ENCODE measurements at regions not wholly inside any gene's neighbourhood (a gene's known extent, or its start where the extent isn't known, plus 50 kb on each side); places are given as distances from the start of the nearest gene placed in this dataset.

DNA sequence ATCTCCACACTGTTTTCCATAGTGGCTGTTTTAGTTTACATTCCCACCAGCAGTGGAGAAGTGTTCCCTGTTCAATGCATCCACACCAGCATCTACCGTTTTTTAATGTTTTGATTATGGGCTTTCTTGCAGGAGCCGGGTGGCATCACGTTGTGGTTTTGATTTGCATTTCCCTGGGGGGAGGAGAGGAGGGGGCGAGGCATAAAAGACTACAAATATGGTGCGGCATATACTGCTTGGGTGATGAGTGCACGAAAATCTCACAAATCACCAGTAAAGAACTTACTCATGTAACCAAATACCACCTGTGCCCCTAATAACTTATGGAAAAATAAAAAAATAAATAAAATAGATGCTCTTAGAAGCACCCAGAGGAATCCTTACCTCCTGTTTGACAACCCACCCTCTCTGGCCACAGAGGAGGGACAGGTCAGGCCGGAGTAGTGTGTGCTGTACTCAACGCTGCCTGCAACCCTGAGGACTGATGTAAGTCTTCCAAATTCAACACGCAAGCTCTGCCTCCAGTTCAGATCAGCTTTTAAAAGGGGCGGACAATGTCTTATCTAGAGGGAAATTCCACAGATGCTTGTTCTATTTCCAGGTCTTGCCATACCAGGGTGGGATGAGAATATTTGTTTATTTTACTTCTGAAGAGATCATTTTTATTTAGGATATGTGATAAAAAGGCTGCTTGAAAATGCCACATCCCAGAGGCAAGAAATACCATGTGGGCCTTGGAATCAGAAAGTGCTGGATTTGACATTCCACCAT lies 329.6 kb upstream of the B3GAT1 start:
- Histone ChIP-seq H3K79me2 (ENCODE audit: low read depth) (no peaks in the 10 kb centered on the region), H2AFZ (replicated peaks) (no peak overlapping the region), H3K4me2 (no peak overlapping the region), H4K20me1 (ENCODE audit: low read depth) (no peaks in the 10 kb centered on the region), H3K27ac (no peak overlapping the region), H3K36me3 (no peaks in the 10 kb centered on the region), H3K27me3 (no peaks in the 10 kb centered on the region), H3K4me1 (no peaks in the 10 kb centered on the region), H3K9me3 (ENCODE audit: low read depth) (no peaks in the 10 kb centered on the region), H3F3A (ENCODE audit: low read depth) (peaks cover 6% of the 10 kb centered on the region), H3K4me3 (no peak overlapping the region), H3K9ac (no peak overlapping the region)
- H3K27ac Mint-ChIP-seq = no peak overlapping the region
- H3K36me3 Mint-ChIP-seq = no peaks in the 10 kb centered on the region
- DNase-seq (ENCODE audit: low spot score) = no peak
- no peak for TF ChIP-seq EZH2phosphoT487 (IDR thresholded peaks at IDR 0.05)
- no peak for TF ChIP-seq EZH2 (IDR thresholded peaks at IDR 0.05)
- TF ChIP-seq, protein P1, sequence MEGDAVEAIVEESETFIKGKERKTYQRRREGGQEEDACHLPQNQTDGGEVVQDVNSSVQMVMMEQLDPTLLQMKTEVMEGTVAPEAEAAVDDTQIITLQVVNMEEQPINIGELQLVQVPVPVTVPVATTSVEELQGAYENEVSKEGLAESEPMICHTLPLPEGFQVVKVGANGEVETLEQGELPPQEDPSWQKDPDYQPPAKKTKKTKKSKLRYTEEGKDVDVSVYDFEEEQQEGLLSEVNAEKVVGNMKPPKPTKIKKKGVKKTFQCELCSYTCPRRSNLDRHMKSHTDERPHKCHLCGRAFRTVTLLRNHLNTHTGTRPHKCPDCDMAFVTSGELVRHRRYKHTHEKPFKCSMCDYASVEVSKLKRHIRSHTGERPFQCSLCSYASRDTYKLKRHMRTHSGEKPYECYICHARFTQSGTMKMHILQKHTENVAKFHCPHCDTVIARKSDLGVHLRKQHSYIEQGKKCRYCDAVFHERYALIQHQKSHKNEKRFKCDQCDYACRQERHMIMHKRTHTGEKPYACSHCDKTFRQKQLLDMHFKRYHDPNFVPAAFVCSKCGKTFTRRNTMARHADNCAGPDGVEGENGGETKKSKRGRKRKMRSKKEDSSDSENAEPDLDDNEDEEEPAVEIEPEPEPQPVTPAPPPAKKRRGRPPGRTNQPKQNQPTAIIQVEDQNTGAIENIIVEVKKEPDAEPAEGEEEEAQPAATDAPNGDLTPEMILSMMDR (IDR thresholded peaks at IDR 0.05) = no peak
- H3K27me3 Mint-ChIP-seq (ENCODE audit: insufficient read depth, low read depth) = peaks cover 6% of the 10 kb centered on the region
- peaks cover 18% of the 10 kb centered on the region for H3K4me1 Mint-ChIP-seq
- H3K9me3 Mint-ChIP-seq = no peaks in the 10 kb centered on the region
- no peak overlapping the region for H3K4me3 Mint-ChIP-seq

DNA sequence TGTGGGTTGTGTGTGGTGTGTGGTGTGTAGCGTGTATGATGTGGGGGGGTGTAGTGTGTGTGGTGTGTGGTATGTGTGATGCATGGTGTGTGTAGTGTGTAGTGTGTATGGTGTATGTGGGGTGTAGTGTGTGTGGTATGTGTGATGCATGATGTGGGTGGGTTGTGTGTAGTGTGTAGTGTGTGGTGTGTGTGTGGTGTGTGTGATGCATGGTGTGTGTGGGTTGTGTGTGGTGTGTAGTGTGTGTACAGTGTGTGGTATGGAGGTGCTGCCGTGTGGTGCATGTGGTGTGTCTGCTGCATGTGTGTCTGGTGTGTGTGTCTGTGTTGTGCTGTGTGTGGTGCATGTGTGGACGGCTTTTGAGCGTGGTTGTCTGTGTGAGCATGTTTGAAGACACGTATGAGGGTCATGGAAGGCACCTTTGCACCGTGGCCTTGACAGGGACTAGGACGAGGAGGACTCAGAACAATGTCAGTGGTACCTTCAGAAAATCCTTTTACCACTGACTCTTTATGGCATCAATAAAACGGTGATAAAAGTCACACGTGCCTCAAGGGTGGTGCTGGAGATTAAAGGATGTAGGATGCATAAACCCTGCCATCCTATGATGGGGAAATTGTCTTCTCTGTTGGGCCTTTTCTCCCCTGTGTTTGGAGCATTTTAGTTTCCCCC lies 328.7 kb upstream of the B3GAT1 start:
- Mint-ChIP-seq H3K36me3 (no peaks in the 10 kb centered on the region), H3K27ac (no peak overlapping the region), H3K4me3 (no peak overlapping the region), H3K4me1 (peaks cover 18% of the 10 kb centered on the region), H3K27me3 (ENCODE audit: insufficient read depth, low read depth) (peaks cover 6% of the 10 kb centered on the region), H3K9me3 (no peaks in the 10 kb centered on the region)
- Histone ChIP-seq H3K36me3 (no peaks in the 10 kb centered on the region), H3K4me3 (no peak overlapping the region), H3K27me3 (no peaks in the 10 kb centered on the region), H3K27ac (no peak overlapping the region), H4K20me1 (ENCODE audit: low read depth) (no peaks in the 10 kb centered on the region), H3K9ac (no peak overlapping the region), H3F3A (ENCODE audit: low read depth) (peaks cover 6% of the 10 kb centered on the region), H3K79me2 (ENCODE audit: low read depth) (no peaks in the 10 kb centered on the region), H3K4me2 (no peak overlapping the region), H3K9me3 (ENCODE audit: low read depth) (no peaks in the 10 kb centered on the region), H2AFZ (replicated peaks) (no peak overlapping the region), H3K4me1 (no peaks in the 10 kb centered on the region)
- DNase-seq (ENCODE audit: low spot score) = no peak
- TF ChIP-seq EZH2phosphoT487 (IDR thresholded peaks at IDR 0.05) (no peak), EZH2 (IDR thresholded peaks at IDR 0.05) (no peak)
- TF ChIP-seq, protein P1 (IDR thresholded peaks at IDR 0.05) = no peak

DNA sequence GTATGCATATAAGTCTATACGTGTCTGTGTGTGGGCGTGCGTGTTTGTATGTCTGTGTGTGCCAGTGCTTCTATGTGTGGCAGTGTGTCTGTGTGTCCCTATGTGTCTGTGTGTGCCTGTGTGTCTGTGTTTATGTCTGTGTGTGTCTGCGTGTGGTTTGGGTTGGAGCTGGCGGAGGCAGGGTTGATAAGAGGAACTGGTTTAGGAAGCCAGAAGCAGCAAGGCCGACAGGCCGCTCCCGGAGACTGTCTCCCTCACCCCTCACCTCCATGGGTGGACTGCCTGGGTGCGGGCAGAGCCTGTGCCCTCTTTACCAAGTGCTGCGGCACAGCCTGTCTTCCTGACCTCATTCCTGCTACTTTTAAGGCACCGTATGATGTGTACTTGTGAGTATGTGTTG lies 327.1 kb upstream of the B3GAT1 start:
- TF ChIP-seq, protein P1 (IDR thresholded peaks at IDR 0.05) = no peak
- no peak for TF ChIP-seq EZH2 (IDR thresholded peaks at IDR 0.05)
- no peak for TF ChIP-seq EZH2phosphoT487 (IDR thresholded peaks at IDR 0.05)
- Histone ChIP-seq H3K4me1 (peaks cover 8% of the 10 kb centered on the region), H3K9ac (no peak overlapping the region), H3K9me3 (ENCODE audit: low read depth) (no peaks in the 10 kb centered on the region), H3K36me3 (no peaks in the 10 kb centered on the region), H3K79me2 (ENCODE audit: low read depth) (no peaks in the 10 kb centered on the region), H2AFZ (replicated peaks) (no peak overlapping the region), H3K4me3 (no peak overlapping the region), H3K27ac (no peak overlapping the region), H3F3A (ENCODE audit: low read depth) (peaks cover 6% of the 10 kb centered on the region), H3K27me3 (no peaks in the 10 kb centered on the region), H3K4me2 (no peak overlapping the region), H4K20me1 (ENCODE audit: low read depth) (no peaks in the 10 kb centered on the region)
- no peak for DNase-seq (ENCODE audit: low spot score)
- Mint-ChIP-seq H3K27ac (no peak overlapping the region), H3K4me1 (peaks cover 27% of the 10 kb centered on the region), H3K4me3 (no peak overlapping the region), H3K36me3 (no peaks in the 10 kb centered on the region), H3K9me3 (no peaks in the 10 kb centered on the region), H3K27me3 (ENCODE audit: insufficient read depth, low read depth) (peaks cover 6% of the 10 kb centered on the region)
